Panc1 (cell line): ENCODE measurements at regions not wholly inside any gene's neighbourhood (a gene's known extent, or its start where the extent isn't known, plus 50 kb on each side); places are given as distances from the start of the nearest gene placed in this dataset.

ENCODE experiments used
- TF ChIP-seq, protein P1 (sequence below): fragments of 450-650 bp; IDR thresholded peaks from 2 replicates; pipeline ENCODE4 v1.5.1; 2017; ENCODE audit warnings: mild to moderate bottlenecking
- TF ChIP-seq, protein P2 (sequence below), 2 experiments: IDR thresholded peaks; 2 replicates each; pipeline ENCODE4 v1.6.1; 2011 to 2012; ENCODE audit warnings: low read depth in 2 of 2, control low read depth in 1 of 2, low read length in 1 of 2, mild to moderate bottlenecking in 1 of 2, moderate library complexity in 1 of 2; ENCODE audit not compliant: insufficient read depth in 1 of 2

DNA sequence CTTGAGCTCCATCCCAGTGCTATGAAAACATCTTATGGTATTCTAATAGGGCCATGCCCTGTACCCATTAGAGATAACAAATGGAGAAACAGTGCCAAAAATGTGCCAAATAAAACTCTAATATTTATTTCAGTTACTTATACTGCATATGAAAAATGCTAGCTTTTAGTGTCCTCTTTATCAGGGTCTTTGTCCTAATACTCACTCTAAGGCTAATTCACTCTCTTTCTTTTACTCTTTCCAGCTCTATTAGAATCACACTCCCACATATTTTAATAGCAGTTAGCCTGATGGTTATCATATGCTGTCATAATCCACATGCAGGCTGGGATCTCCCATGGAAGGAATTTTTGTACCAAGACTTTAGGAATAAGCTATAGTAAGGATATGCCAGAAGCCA lies 408.4 kb downstream of the ETV1 start:
- TF ChIP-seq, protein P1, sequence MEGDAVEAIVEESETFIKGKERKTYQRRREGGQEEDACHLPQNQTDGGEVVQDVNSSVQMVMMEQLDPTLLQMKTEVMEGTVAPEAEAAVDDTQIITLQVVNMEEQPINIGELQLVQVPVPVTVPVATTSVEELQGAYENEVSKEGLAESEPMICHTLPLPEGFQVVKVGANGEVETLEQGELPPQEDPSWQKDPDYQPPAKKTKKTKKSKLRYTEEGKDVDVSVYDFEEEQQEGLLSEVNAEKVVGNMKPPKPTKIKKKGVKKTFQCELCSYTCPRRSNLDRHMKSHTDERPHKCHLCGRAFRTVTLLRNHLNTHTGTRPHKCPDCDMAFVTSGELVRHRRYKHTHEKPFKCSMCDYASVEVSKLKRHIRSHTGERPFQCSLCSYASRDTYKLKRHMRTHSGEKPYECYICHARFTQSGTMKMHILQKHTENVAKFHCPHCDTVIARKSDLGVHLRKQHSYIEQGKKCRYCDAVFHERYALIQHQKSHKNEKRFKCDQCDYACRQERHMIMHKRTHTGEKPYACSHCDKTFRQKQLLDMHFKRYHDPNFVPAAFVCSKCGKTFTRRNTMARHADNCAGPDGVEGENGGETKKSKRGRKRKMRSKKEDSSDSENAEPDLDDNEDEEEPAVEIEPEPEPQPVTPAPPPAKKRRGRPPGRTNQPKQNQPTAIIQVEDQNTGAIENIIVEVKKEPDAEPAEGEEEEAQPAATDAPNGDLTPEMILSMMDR, result no peak
- TF ChIP-seq, protein P2, sequence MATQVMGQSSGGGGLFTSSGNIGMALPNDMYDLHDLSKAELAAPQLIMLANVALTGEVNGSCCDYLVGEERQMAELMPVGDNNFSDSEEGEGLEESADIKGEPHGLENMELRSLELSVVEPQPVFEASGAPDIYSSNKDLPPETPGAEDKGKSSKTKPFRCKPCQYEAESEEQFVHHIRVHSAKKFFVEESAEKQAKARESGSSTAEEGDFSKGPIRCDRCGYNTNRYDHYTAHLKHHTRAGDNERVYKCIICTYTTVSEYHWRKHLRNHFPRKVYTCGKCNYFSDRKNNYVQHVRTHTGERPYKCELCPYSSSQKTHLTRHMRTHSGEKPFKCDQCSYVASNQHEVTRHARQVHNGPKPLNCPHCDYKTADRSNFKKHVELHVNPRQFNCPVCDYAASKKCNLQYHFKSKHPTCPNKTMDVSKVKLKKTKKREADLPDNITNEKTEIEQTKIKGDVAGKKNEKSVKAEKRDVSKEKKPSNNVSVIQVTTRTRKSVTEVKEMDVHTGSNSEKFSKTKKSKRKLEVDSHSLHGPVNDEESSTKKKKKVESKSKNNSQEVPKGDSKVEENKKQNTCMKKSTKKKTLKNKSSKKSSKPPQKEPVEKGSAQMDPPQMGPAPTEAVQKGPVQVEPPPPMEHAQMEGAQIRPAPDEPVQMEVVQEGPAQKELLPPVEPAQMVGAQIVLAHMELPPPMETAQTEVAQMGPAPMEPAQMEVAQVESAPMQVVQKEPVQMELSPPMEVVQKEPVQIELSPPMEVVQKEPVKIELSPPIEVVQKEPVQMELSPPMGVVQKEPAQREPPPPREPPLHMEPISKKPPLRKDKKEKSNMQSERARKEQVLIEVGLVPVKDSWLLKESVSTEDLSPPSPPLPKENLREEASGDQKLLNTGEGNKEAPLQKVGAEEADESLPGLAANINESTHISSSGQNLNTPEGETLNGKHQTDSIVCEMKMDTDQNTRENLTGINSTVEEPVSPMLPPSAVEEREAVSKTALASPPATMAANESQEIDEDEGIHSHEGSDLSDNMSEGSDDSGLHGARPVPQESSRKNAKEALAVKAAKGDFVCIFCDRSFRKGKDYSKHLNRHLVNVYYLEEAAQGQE (IDR thresholded peaks at IDR 0.05; ENCODE audit: insufficient read depth in 1 of 2, low read depth in 2 of 2, low read length in 1 of 2), result no peak
